CD4-positive, CD25-positive, alpha-beta regulatory T cell (primary cell): ENCODE measurements at regions not wholly inside any gene's neighbourhood (a gene's known extent, or its start where the extent isn't known, plus 50 kb on each side); places are given as distances from the start of the nearest gene placed in this dataset.

ENCODE experiments used
- ATAC-seq, 2 donors: fragments of 150-1000 bp; cut with Tn5 transposase; one replicate each; pipeline ENCODE4 v1.10.0; 2021; ENCODE audit warnings: low read depth in 2 of 2, moderate number of reproducible peaks in 2 of 2, moderate library complexity in 1 of 2
- DNase-seq, 3 donors: peaks; one replicate each; pipeline versions ENCODE4 v3.0.0 to v3.0.0-alpha.2; 2012 to 2022; ENCODE audit warnings: mixed read lengths in 1 of 3
- H3K27ac ChIP-seq: one replicate; pipeline ENCODE4 v1.7.0; 2013; ENCODE audit warnings: mild to moderate bottlenecking, low read length; ENCODE audit not compliant: insufficient read depth, poor library complexity, severe bottlenecking
- H3K27me3 ChIP-seq: one replicate; pipeline ENCODE4 v1.7.0; 2013; ENCODE audit warnings: low read length; ENCODE audit not compliant: control insufficient read depth, insufficient read depth
- H3K36me3 ChIP-seq: one replicate; pipeline ENCODE4 v1.7.0; 2013; ENCODE audit warnings: mild to moderate bottlenecking, low read length, moderate library complexity; ENCODE audit not compliant: control insufficient read depth, insufficient read depth
- H3K4me1 ChIP-seq: 2 replicates; pipeline ENCODE4 v1.7.0; 2013; ENCODE audit warnings: mild to moderate bottlenecking, low read length; ENCODE audit not compliant: insufficient read depth, control insufficient read depth, poor library complexity, severe bottlenecking
- H3K4me3 ChIP-seq: one replicate; pipeline ENCODE4 v1.7.0; 2013; ENCODE audit warnings: low read depth, mild to moderate bottlenecking, low read length, moderate library complexity
- H3K9me3 ChIP-seq, 2 experiments: 1 replicate in 1 of 2; 2 replicates in 1 of 2; pipeline ENCODE4 v1.7.0; 2013; ENCODE audit warnings: low read length in 2 of 2, mild to moderate bottlenecking in 1 of 2, moderate library complexity in 1 of 2; ENCODE audit not compliant: control insufficient read depth in 2 of 2
- H3K27ac Mint-ChIP-seq, 3 donors: one replicate each; pipeline ENCODE4 v1.8.0; 2020 to 2022; ENCODE audit warnings: mild to moderate bottlenecking in 3 of 3, mixed read lengths in 3 of 3, moderate library complexity in 2 of 3
- H3K27me3 Mint-ChIP-seq: one replicate; pipeline ENCODE4 v1.8.0; 2022; ENCODE audit warnings: mild to moderate bottlenecking, mixed read lengths
- H3K36me3 Mint-ChIP-seq: one replicate; pipeline ENCODE4 v1.8.0; 2020; ENCODE audit warnings: mixed read lengths
- H3K4me1 Mint-ChIP-seq, 4 donors: one replicate each; pipeline ENCODE4 v1.8.0; 2020 to 2022; ENCODE audit warnings: mixed read lengths in 4 of 4, mild to moderate bottlenecking in 1 of 4
- H3K4me3 Mint-ChIP-seq, 4 donors: one replicate each; pipeline ENCODE4 v1.8.0; 2020 to 2022; ENCODE audit warnings: mild to moderate bottlenecking in 4 of 4, mixed read lengths in 4 of 4, moderate library complexity in 3 of 4
- H3K9me3 Mint-ChIP-seq, 7 donors: one replicate each; pipeline ENCODE4 v1.8.0; 2020 to 2022; ENCODE audit warnings: mixed read lengths in 7 of 7, mild to moderate bottlenecking in 3 of 7, moderate library complexity in 2 of 7

GRCh38 chr6:21769968-21770367 is 176.4 kb downstream of the SOX4 start:
- no peak overlapping the region for H3K27ac Mint-ChIP-seq

DNA sequence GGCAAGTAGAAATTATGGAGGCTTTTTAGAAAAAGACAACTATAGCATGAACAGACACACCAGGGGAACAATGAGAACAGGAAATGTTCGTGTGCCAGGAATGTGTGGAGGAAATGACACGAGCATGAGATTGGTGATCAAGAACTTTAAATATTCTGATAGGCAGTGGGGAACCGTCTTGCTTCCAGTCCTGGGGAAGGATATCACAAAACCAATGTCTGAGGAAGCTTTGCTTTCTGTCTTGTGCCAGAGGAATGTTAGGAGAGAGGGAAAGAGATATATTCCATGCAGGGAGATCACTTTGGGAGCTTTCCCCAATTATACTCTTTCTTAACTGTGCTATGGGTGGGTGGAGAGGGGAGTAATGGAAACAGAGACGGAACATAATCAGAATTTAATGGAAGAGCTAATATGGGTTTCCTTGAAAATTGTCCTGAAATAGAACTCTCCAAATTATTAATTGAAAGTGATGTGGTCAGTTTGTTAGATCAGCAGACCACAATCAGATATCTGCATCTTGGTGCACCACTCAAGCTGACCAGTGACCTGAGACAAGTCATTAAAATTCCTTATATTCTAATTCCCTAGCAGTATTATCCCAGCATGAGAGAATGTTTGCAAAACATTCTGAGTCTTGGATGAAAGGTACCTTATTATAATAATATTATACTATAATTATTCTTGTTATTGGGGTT is 178.2 kb downstream of the SOX4 start:
- no peak overlapping the region for H3K4me3 ChIP-seq
- Mint-ChIP-seq H3K9me3 (peaks cover 0 to 2% (median 0%) of the 10 kb centered on the region in 7 donors), H3K4me3 (no peak overlapping the region), H3K27me3 (no peaks in the 10 kb centered on the region), H3K27ac (no peak overlapping the region), H3K36me3 (no peaks in the 10 kb centered on the region), H3K4me1 (peaks cover 0 to under 1% (median 0%) of the 10 kb centered on the region in 4 donors)
- DNase-seq (no peak), ATAC-seq (no peak)
- no peaks in the 10 kb centered on the region for H3K9me3 ChIP-seq
- no peak overlapping the region for H3K27ac ChIP-seq
- H3K4me1 ChIP-seq = no peaks in the 10 kb centered on the region
- H3K27me3 ChIP-seq = no peaks in the 10 kb centered on the region
- no peaks in the 10 kb centered on the region for H3K36me3 ChIP-seq

More at GRCh38 chr6:21769968-21770367, 176.4 kb downstream of the SOX4 start:
- H3K27me3 Mint-ChIP-seq = no peaks in the 10 kb centered on the region
- no peaks in the 10 kb centered on the region for H3K9me3 ChIP-seq
- no peaks in the 10 kb centered on the region for H3K4me1 ChIP-seq
- no peak overlapping the region for H3K4me3 ChIP-seq
- no peak overlapping the region for H3K4me3 Mint-ChIP-seq
- peaks cover 0 to 4% (median 0%) of the 10 kb centered on the region in 4 donors for H3K4me1 Mint-ChIP-seq
- DNase-seq (no peak), ATAC-seq (no peak)
- H3K36me3 Mint-ChIP-seq = no peaks in the 10 kb centered on the region
- H3K27me3 ChIP-seq = no peaks in the 10 kb centered on the region
- H3K36me3 ChIP-seq = no peaks in the 10 kb centered on the region
- no peak overlapping the region for H3K27ac ChIP-seq
- peaks cover 0 to 2% (median 0%) of the 10 kb centered on the region in 7 donors for H3K9me3 Mint-ChIP-seq

GRCh38 chr6:21772477-21772876 is 178.9 kb downstream of the SOX4 start:
- H3K27ac Mint-ChIP-seq = no peak overlapping the region

GRCh38 chr6:21772884-21773575 is 179.5 kb downstream of the SOX4 start:
- no peak overlapping the region for H3K27ac Mint-ChIP-seq

More at GRCh38 chr6:21772477-21772876, 178.9 kb downstream of the SOX4 start:
- peaks cover 0 to 2% (median 0%) of the 10 kb centered on the region in 7 donors for H3K9me3 Mint-ChIP-seq
- no peaks in the 10 kb centered on the region for H3K4me1 Mint-ChIP-seq
- H3K4me3 Mint-ChIP-seq = no peak overlapping the region
- H3K36me3 Mint-ChIP-seq = no peaks in the 10 kb centered on the region
- ATAC-seq = no peak
- no peak for DNase-seq
- H3K27me3 Mint-ChIP-seq = no peaks in the 10 kb centered on the region
- Histone ChIP-seq H3K27ac (no peak overlapping the region), H3K36me3 (no peaks in the 10 kb centered on the region), H3K9me3 (no peaks in the 10 kb centered on the region), H3K4me1 (no peaks in the 10 kb centered on the region), H3K27me3 (no peaks in the 10 kb centered on the region), H3K4me3 (no peak overlapping the region)

GRCh38 chr6:21773576-21773968 is 180.0 kb downstream of the SOX4 start:
- DNase-seq = no peak
- Mint-ChIP-seq H3K27me3 (no peaks in the 10 kb centered on the region), H3K4me1 (no peaks in the 10 kb centered on the region), H3K4me3 (no peak overlapping the region), H3K27ac (no peak overlapping the region), H3K36me3 (no peaks in the 10 kb centered on the region), H3K9me3 (peaks cover 0 to 2% (median 0%) of the 10 kb centered on the region in 7 donors)
- no peak for ATAC-seq
- Histone ChIP-seq H3K27ac (no peak overlapping the region), H3K27me3 (no peaks in the 10 kb centered on the region), H3K4me1 (no peaks in the 10 kb centered on the region), H3K36me3 (no peaks in the 10 kb centered on the region), H3K4me3 (no peak overlapping the region), H3K9me3 (no peaks in the 10 kb centered on the region)

More at GRCh38 chr6:21772884-21773575, 179.5 kb downstream of the SOX4 start:
- H3K27ac ChIP-seq = no peak overlapping the region
- no peak overlapping the region for H3K4me3 ChIP-seq
- H3K4me3 Mint-ChIP-seq = no peak overlapping the region
- H3K27me3 Mint-ChIP-seq = no peaks in the 10 kb centered on the region
- H3K36me3 Mint-ChIP-seq = no peaks in the 10 kb centered on the region
- H3K4me1 ChIP-seq = no peaks in the 10 kb centered on the region
- ATAC-seq (no peak), DNase-seq (no peak)
- H3K9me3 ChIP-seq = no peaks in the 10 kb centered on the region
- H3K27me3 ChIP-seq = no peaks in the 10 kb centered on the region
- peaks cover 0 to 2% (median 0%) of the 10 kb centered on the region in 7 donors for H3K9me3 Mint-ChIP-seq
- H3K36me3 ChIP-seq = no peaks in the 10 kb centered on the region
- no peaks in the 10 kb centered on the region for H3K4me1 Mint-ChIP-seq

DNA sequence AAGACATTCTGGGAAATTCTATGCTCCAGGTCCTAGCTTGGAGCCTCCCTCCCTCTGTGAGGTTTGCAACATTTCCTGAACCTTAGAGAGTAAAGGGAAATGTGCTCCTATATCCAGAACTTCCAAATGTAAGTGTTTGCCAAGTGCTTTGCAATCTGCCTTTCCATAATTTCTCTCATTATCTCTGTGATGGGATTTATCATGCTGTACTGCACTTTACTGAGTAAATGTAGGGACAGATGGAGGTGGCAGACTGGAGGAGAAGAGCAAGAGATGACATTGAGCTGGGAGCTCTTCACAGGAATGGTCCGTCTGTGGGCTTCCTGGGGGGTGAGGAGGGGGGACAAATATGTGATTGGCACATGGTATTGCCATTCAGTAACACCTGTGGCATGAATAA is 184.3 kb downstream of the SOX4 start:
- no peaks in the 10 kb centered on the region for H3K4me1 Mint-ChIP-seq
- no peak overlapping the region for H3K4me3 Mint-ChIP-seq
- no peak overlapping the region for H3K27ac Mint-ChIP-seq
- no peaks in the 10 kb centered on the region for H3K4me1 ChIP-seq
- no peak for ATAC-seq
- no peak overlapping the region for H3K27ac ChIP-seq
- no peaks in the 10 kb centered on the region for H3K27me3 ChIP-seq
- no peaks in the 10 kb centered on the region for H3K36me3 ChIP-seq
- no peaks in the 10 kb centered on the region for H3K27me3 Mint-ChIP-seq
- no peaks in the 10 kb centered on the region for H3K36me3 Mint-ChIP-seq
- no peak for DNase-seq
- H3K9me3 Mint-ChIP-seq = peaks cover 0 to 2% (median 0%) of the 10 kb centered on the region in 7 donors
- H3K4me3 ChIP-seq = no peak overlapping the region
- H3K9me3 ChIP-seq = no peaks in the 10 kb centered on the region

DNA sequence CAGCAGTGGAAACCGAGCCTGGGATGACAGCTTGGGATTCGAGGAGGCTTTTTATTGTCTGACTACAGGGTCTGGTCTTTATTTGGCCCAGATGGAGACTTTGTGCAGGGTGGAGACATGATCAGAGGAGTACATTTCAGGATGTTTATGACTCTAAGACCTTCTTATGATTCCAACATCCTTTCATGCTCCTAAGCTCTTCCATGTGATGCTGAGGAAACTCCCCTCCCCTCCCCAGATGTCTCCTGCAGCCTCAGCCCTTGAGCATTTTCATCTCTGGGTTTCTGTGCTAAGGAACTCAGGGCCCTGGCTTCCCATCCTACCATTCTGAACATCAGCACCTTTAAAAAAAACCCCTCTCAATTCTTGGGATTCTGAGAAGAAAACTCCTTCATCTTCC is 186.6 kb downstream of the SOX4 start:
- no peaks in the 10 kb centered on the region for H3K36me3 Mint-ChIP-seq
- no peaks in the 10 kb centered on the region for H3K4me1 Mint-ChIP-seq
- no peaks in the 10 kb centered on the region for H3K9me3 ChIP-seq
- no peaks in the 10 kb centered on the region for H3K27me3 Mint-ChIP-seq
- no peaks in the 10 kb centered on the region for H3K36me3 ChIP-seq
- no peak overlapping the region for H3K27ac ChIP-seq
- DNase-seq = no peak
- H3K9me3 Mint-ChIP-seq = peaks cover 0 to 2% (median 0%) of the 10 kb centered on the region in 7 donors
- H3K27me3 ChIP-seq = no peaks in the 10 kb centered on the region
- H3K4me3 ChIP-seq = no peak overlapping the region
- H3K4me3 Mint-ChIP-seq = no peak overlapping the region
- H3K27ac Mint-ChIP-seq = peak overlapping the region in 1 of 3 donors; percentile 22
- H3K4me1 ChIP-seq = no peaks in the 10 kb centered on the region
- ATAC-seq = no peak

DNA sequence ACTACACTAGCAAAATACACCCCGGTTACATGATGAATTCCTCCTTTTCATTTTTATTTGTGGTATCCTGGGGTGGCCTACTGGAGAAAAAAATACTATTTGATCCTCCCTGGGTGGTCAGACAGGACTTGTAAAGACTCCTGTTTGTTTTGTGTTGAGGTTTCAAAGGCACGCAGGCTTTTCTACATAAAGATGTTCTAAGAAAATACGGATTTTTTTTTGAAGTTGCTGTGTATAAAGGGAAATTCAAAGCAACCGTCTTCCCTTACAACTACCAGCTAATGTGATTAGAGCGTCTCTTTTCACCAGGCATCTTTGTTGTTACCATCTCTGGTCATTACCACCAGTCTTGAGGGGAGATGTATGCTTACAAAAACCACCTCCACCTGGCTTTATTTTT is 187.1 kb downstream of the SOX4 start:
- Mint-ChIP-seq H3K27me3 (no peaks in the 10 kb centered on the region), H3K4me1 (no peaks in the 10 kb centered on the region)

More for the DNA sequence above, 187.1 kb downstream of the SOX4 start:
- Mint-ChIP-seq H3K4me3 (no peak overlapping the region), H3K27ac (no peak overlapping the region), H3K9me3 (peaks cover 0 to 2% (median 0%) of the 10 kb centered on the region in 7 donors), H3K36me3 (no peaks in the 10 kb centered on the region)
- Histone ChIP-seq H3K27ac (no peak overlapping the region), H3K4me3 (no peak overlapping the region), H3K36me3 (no peaks in the 10 kb centered on the region), H3K4me1 (no peaks in the 10 kb centered on the region), H3K27me3 (no peaks in the 10 kb centered on the region), H3K9me3 (no peaks in the 10 kb centered on the region)
- no peak for DNase-seq
- no peak for ATAC-seq
